HTR-8/SVneo (cell line): ENCODE measurements at regions not wholly inside any gene's neighbourhood (a gene's known extent, or its start where the extent isn't known, plus 50 kb on each side); places are given as distances from the start of the nearest gene placed in this dataset.

Experiments used
- DNase-seq: peaks from one replicate; pipeline ENCODE4 v3.0.0; 2011; ENCODE audit warnings: low spot score, mixed read lengths; ENCODE audit not compliant: insufficient read length
- FAIRE-seq: peaks from 2 replicates; lab custom pipeline; 2011; peaks lifted over from hg19 to GRCh38; lab: Jason Lieb, UNC

DNA sequence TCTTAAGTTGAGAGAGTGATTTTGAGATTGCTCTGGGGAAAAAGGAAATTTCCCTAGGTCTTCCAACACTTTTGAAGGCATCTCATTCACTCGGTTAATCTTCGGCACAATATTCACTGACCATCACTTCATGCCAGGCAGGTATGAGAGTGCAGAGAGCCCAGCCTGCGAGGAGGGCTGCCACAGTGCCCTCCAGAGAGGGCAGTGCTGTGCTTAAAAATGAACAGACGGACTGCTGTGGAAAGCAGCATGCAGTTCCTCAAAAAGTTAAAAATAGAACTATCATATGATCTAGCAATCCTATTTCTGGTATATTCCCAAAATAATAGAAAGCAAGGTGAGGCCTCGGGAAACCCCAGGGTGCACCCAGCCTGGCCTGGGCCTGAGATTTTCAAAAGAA, 374.9 kb upstream of the RAB6C start:
- DNase-seq (no peak), FAIRE-seq (no peak)

DNA sequence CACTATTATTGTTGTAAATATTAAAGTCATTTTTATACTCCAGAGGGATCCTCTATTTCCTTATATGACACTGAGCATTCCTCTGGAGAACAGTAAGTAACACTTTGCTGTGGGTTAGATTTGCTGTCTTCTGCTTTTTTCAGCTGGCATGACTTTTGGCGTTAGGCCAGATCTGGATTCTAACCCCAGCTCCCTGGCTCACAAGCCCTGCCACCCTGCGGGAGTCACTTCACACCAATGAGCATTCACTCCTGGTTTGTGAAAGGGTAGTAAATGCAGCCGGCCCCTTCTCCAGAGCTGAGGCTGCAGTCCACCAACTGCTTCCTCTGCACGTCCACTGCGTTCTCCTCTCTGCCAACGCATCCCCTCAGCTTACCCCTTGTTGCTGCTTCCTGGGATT, 373.8 kb upstream of the RAB6C start:
- DNase-seq (no peak), FAIRE-seq (no peak)

- no peak for DNase-seq
- no peak for FAIRE-seq
Measured at GRCh38 chr2:129606496-129607270, 372.8 kb upstream of the RAB6C start.

DNA sequence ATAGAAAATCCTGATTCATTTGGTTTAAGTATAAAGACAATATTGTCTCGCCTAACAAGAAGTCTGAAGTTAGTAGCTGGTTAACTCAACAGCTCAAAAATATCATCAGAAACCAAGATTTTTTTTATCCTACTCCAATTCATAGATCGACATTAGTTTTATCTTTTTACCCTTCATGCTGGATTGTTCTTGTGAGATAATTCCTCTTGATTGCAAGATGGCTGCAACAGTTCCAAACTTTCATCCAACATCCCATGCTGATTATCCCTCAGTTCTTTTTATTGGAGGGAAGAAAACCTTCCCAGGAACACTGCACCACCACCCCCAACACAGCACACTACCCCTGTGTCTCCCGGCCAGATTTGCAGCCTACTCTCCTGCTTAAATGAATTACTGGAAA, 370.2 kb upstream of the RAB6C start:
- no peak for FAIRE-seq
- no peak for DNase-seq

DNA sequence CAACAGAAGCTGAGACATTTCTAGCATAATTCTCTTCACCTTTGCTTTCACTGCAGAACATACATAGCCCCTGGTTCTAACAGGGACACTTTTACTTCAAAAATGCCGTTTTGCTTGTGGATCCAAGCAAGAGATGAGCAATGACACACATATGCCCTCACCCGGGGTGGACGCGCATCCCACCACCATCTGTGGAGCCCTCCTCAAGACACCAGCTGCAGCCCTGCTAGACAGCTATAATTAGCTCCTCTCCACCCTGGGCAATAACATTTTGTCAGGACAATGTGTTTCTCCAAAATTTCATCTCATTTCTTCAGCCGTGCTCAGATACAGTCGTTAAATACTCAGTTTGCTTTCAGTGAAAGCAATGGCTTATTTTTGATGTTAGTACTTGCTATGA, 368.7 kb upstream of the RAB6C start:
- DNase-seq (no peak), FAIRE-seq (no peak)

DNA sequence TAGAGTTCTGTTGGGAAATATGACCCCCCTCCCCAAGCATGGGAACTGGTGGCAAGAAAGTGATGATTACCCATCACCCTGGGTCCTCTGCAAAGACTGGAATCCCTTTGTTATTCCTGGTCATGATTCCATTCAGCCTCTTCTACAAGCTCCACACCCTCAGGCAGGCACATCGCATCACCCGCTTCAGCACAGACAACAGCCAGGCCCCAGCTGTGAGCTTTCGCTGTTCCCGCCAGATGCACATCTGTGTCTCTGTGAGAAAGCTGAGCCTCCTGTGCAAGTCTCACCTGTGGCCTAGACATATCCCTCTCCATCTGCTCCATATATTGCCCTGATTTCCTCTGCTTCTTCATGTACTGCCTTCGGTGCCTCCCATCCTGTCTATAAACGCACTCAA, 368.0 kb upstream of the RAB6C start:
- FAIRE-seq (no peak), DNase-seq (no peak)

GRCh38 chr2:129619471-129619870, 360.0 kb upstream of the RAB6C start:
- DNase-seq (no peak), FAIRE-seq (no peak)

DNA sequence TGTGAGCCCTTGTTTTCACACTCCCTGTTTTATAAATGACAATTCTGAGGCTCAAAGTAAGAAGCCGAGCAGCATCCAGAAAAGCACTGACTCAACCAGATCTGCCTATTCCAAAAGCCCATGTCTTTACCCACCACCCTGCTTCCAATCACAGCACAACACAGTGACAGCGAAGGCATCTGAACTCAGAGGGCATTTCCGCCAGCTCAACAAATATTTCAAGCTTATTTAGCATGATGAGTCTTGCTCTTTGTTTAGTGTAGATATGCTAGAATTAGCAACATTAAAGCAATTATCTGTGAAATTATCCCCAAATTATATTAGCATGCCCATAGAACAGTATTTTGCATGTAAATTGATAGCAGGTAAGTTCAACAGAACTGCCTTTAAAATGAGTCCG, 359.1 kb upstream of the RAB6C start:
- FAIRE-seq (no peak), DNase-seq (no peak)

DNA sequence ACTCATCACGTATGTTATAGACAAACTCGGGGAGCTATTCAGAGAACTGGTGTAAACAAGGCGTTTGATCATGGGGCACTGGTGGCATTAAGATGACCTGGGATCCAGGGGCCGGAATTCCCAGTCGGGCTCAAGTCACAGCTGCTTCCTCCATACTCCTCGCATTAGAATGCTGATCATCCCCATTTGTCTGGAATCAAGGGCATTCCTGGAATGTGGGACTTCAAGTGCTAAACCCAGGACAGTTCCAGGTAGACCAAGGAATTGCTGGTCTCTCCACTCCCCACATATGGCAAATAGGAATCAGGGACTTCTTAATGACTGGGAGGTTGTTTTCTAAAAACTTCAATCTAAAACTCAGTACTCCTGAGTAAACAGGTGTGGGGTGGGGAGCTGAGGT, 355.7 kb upstream of the RAB6C start:
- DNase-seq = no peak
- no peak for FAIRE-seq

- DNase-seq (no peak), FAIRE-seq (no peak)
Measured at GRCh38 chr2:129627437-129627836, 352.0 kb upstream of the RAB6C start.

GRCh38 chr2:129636692-129637091, 342.8 kb upstream of the RAB6C start:
- DNase-seq (no peak), FAIRE-seq (no peak)

GRCh38 chr2:129641371-129641770, 338.1 kb upstream of the RAB6C start:
- FAIRE-seq = no peak
- no peak for DNase-seq

DNA sequence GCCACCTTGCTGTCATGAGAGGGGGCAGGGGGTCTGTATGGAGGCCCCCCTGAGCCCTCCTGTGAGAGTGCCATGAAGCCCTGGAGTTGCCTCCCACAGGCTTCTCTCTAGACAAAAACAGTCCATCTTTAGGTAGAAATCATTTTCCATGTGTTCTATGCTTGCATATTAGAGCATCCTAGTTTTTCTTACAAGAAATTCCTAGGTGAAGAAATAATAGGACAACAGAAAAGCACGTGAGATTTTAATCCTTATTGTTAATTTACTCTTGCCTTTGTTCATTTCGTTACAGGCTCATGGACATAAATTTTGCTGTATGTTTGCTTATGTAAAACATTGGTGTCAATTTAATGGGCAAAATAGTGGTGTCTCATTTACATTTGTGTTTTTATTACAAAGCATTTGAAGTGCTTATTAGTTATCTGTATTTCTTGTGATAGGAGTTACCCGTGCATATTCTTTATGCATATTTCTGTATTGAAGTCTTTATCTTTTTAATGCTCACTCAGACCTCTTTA, 336.9 kb upstream of the RAB6C start:
- DNase-seq = no peak
- no peak for FAIRE-seq

GRCh38 chr2:129645335-129645734, 334.1 kb upstream of the RAB6C start:
- DNase-seq (no peak), FAIRE-seq (no peak)

- no peak for DNase-seq
- no peak for FAIRE-seq
Measured at GRCh38 chr2:129646107-129646506, 333.4 kb upstream of the RAB6C start.

- DNase-seq (no peak), FAIRE-seq (no peak)
Measured at GRCh38 chr2:129653246-129653645, 326.2 kb upstream of the RAB6C start.

DNA sequence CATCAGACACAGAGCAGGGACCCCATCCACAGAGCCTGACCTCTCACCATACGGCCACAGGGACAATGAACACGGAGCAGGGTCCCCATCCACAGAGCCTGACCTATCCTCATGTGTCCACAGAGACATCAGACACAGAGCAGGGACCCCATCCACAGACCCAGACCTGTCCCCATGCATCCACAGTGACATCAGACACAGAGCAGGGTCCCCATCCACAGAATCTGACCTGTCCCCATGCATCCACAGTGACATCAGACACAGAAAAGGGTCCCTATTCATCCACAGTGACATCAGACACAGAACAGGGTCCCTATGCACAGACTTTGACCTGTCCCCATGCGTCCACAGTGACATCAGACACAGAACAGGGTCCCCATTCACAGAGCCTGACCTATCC, 325.1 kb upstream of the RAB6C start:
- DNase-seq = no peak
- no peak for FAIRE-seq

DNA sequence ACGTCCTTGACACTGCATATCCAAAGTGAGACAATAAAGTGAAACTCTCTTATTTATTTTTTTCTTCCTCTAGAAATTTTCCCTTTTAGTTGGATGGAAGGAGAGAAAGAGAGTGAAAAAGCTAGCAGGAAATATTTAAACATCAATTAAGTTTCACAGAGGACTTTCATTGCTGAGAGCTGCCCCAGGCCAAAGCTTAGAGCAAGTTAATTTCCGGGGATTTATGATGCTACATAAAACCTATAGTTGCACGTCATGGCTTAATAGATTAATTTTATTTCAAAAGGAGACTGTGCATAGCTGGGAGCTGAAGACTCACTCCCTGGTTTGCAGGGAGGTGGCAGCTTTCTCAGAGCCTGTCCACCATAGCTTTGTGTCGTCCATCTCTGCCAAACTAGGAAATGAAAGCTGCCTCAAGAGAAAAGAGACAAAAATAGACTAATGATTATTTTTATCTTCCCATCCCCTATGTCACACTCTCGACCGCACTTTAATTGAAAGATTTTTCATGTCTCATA, 323.3 kb upstream of the RAB6C start:
- no peak for DNase-seq
- no peak for FAIRE-seq

DNA sequence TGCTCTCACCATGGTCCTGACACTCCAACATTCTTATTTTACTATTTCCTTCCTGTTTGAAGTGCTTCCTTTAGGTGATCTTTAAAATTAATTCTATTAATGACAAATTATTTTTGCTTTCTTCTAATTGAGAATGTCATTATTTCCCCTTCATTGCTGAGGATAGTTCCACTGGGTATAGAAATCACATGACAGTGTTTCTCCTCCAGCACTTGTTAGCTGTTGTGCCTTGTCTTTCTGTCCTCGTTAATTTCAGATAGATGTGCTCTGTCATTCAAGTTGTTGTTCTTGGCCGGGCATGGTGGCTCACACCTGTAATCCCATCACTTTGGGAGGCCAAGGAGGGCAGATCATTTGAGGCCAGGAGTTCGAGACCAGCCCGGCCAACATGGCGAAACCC, 321.0 kb upstream of the RAB6C start:
- DNase-seq (no peak), FAIRE-seq (no peak)

GRCh38 chr2:129661935-129662334, 317.5 kb upstream of the RAB6C start:
- FAIRE-seq = no peak

GRCh38 chr2:129667577-129667976, 311.9 kb upstream of the RAB6C start:
- no peak for FAIRE-seq
- DNase-seq = no peak

More at GRCh38 chr2:129661935-129662334, 317.5 kb upstream of the RAB6C start:
- no peak for DNase-seq

GRCh38 chr2:129672521-129672920, 306.9 kb upstream of the RAB6C start:
- no peak for FAIRE-seq
- no peak for DNase-seq
